DND-41 (cell line): ENCODE measurements at regions not wholly inside any gene's neighbourhood (a gene's known extent, or its start where the extent isn't known, plus 50 kb on each side); places are given as distances from the start of the nearest gene placed in this dataset.

Experiments used
- CTCF ChIP-seq: IDR thresholded peaks from 2 replicates; pipeline ENCODE4 v1.5.1; 2012; ENCODE audit warnings: borderline replicate concordance, low read length, moderate library complexity, mild to moderate bottlenecking; ENCODE audit not compliant: poor library complexity, severe bottlenecking; ENCODE audit errors: extremely low read depth
- EZH2 ChIP-seq: IDR thresholded peaks from 3 replicates; pipeline ENCODE4 v1.6.1; 2012; ENCODE audit warnings: borderline replicate concordance, low read depth, mild to moderate bottlenecking, moderate library complexity, low read length, inconsistent platforms; ENCODE audit not compliant: severe bottlenecking

GRCh38 chr5:173689171-173689736 lies 72.8 kb upstream of the BOD1 start:
- TF ChIP-seq CTCF (no peak), EZH2 (no peak)
